Fibroblast of skin of abdomen (primary cell): ENCODE measurements at regions not wholly inside any gene's neighbourhood (a gene's known extent, or its start where the extent isn't known, plus 50 kb on each side); places are given as distances from the start of the nearest gene placed in this dataset.
A peak's percentile ranks its signal among the peaks of the same experiment; 100 is the strongest.
"Not testable (repeated sequence)": the region's sequence is repeated elsewhere in the genome, so short reads cannot be mapped to it uniquely, and the experiment has no call there.

Source experiments
- DNase-seq: peaks from one replicate; pipeline ENCODE4 v3.0.0-alpha.2; 2013

GRCh38 chr3:106473576-106474475 lies 605.0 kb upstream of the CBLB start:
- DNase-seq: no peak

GRCh38 chr3:106482451-106482850 lies 613.6 kb upstream of the CBLB start:
- DNase-seq: peak; percentile 31

GRCh38 chr3:106485217-106485616 lies 616.4 kb upstream of the CBLB start:
- DNase-seq: no peak

GRCh38 chr3:106485802-106486201 lies 617.0 kb upstream of the CBLB start:
- no peak for DNase-seq

- not testable (repeated sequence) for DNase-seq
Observed at GRCh38 chr3:106486945-106487639, 618.3 kb upstream of the CBLB start.

- no peak for DNase-seq
Observed at GRCh38 chr3:106488331-106488730, 619.5 kb upstream of the CBLB start.

- DNase-seq: no peak
Observed at GRCh38 chr3:106491796-106492195, 623.0 kb upstream of the CBLB start.

- DNase-seq: no peak
Observed at GRCh38 chr3:106508331-106508893, 639.6 kb upstream of the CBLB start.

GRCh38 chr3:106510206-106510605 lies 641.4 kb upstream of the CBLB start:
- peak; percentile 45 for DNase-seq

GRCh38 chr3:106512846-106513245 lies 644.0 kb upstream of the CBLB start:
- no peak for DNase-seq

GRCh38 chr3:106514431-106514830 lies 645.6 kb upstream of the CBLB start:
- DNase-seq: peak; percentile 6

GRCh38 chr3:106518516-106518915 lies 649.7 kb upstream of the CBLB start:
- DNase-seq: peak; percentile 48

- DNase-seq: no peak
Observed at GRCh38 chr3:106522397-106522796, 653.6 kb upstream of the CBLB start.

- DNase-seq: no peak
Observed at GRCh38 chr3:106528932-106529331, 660.1 kb upstream of the CBLB start.

- no peak for DNase-seq
Observed at GRCh38 chr3:106529738-106530137, 660.9 kb upstream of the CBLB start.

GRCh38 chr3:106530367-106530766 lies 661.6 kb upstream of the CBLB start:
- DNase-seq: no peak

- not testable (repeated sequence) for DNase-seq
Observed at GRCh38 chr3:106531771-106532329, 663.0 kb upstream of the CBLB start.

- peak; percentile 60 for DNase-seq
Observed at GRCh38 chr3:106533093-106533787, 664.4 kb upstream of the CBLB start.

- no peak for DNase-seq
Observed at GRCh38 chr3:106533788-106534160, 665.0 kb upstream of the CBLB start.

- DNase-seq: peak; percentile 39
Observed at GRCh38 chr3:106534206-106534605, 665.4 kb upstream of the CBLB start.

- no peak for DNase-seq
Observed at GRCh38 chr3:106540743-106541142, 671.9 kb upstream of the CBLB start.

GRCh38 chr3:106542101-106542769 lies 673.4 kb upstream of the CBLB start:
- DNase-seq: peak; percentile 22
